ENCODE measurements at regions not wholly inside any gene's neighbourhood (a gene's known extent, or its start where the extent isn't known, plus 50 kb on each side); places are given as distances from the start of the nearest gene placed in this dataset.

DNA sequence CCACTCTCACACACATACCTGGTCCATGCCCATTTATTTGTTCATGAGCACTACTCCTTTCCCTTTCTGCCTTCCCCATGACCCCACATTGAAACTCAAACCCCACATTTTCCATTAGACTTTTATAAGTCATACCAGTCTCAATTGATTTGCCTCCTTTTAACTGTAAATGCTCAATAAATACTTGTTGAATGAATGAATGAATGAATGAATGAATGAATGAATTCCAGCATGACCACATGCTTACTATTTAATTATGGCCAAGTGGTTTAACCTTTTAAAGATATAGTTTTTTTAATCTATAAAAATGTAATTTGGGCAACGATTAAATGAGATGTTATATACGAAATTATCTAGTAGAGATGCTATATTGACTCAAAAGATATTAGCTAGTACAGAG is 54.1 kb upstream of the GRAMD2B start:
- in situ Hi-C loops (cut with HindIII; ENCODE audit: low pct_unique_long_range_greater_than_20kb, low sequenced_read_pairs): loop anchor here (25.0 kb wide), 1 partner anchor 168 kb away; no protein-coding TSS in a partner anchor
- BruUV-seq (replicated peaks): no TSS peak
- Histone ChIP-seq H3K27ac (ENCODE audit: low read length) (peak overlapping the region; percentile 80), H3K36me3 (ENCODE audit: control insufficient read depth, insufficient read depth, low read length) (no peaks in the 10 kb centered on the region), H3K9me3 (ENCODE audit: control insufficient read depth, insufficient read depth, low read depth, low read length) (no peaks in the 10 kb centered on the region), H3K27me3 (ENCODE audit: control insufficient read depth, insufficient read depth, low read length) (no peaks in the 10 kb centered on the region), H3K4me3 (ENCODE audit: low read depth in 2 of 2, low read length in 2 of 2) (no peak overlapping the region), H3K4me1 (ENCODE audit: control insufficient read depth, insufficient read depth, low read length) (peaks cover 25% of the 10 kb centered on the region)
- no peak for DNase-seq (ENCODE audit: low read depth, low spot score)
- ChIA-PET CTCF (no interaction called here), POLR2A (no interaction called here)
- intact Hi-C loops (cut with micrococcal nuclease; ENCODE audit: unreplicated experiment): no loop called here
- TF ChIP-seq, protein P1, sequence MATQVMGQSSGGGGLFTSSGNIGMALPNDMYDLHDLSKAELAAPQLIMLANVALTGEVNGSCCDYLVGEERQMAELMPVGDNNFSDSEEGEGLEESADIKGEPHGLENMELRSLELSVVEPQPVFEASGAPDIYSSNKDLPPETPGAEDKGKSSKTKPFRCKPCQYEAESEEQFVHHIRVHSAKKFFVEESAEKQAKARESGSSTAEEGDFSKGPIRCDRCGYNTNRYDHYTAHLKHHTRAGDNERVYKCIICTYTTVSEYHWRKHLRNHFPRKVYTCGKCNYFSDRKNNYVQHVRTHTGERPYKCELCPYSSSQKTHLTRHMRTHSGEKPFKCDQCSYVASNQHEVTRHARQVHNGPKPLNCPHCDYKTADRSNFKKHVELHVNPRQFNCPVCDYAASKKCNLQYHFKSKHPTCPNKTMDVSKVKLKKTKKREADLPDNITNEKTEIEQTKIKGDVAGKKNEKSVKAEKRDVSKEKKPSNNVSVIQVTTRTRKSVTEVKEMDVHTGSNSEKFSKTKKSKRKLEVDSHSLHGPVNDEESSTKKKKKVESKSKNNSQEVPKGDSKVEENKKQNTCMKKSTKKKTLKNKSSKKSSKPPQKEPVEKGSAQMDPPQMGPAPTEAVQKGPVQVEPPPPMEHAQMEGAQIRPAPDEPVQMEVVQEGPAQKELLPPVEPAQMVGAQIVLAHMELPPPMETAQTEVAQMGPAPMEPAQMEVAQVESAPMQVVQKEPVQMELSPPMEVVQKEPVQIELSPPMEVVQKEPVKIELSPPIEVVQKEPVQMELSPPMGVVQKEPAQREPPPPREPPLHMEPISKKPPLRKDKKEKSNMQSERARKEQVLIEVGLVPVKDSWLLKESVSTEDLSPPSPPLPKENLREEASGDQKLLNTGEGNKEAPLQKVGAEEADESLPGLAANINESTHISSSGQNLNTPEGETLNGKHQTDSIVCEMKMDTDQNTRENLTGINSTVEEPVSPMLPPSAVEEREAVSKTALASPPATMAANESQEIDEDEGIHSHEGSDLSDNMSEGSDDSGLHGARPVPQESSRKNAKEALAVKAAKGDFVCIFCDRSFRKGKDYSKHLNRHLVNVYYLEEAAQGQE (IDR thresholded peaks at IDR 0.05; ENCODE audit: insufficient read depth in 1 of 2, low read depth in 2 of 2, low read length in 1 of 2): no peak
- TF ChIP-seq POLR2AphosphoS5 (IDR thresholded peaks at IDR 0.05; ENCODE audit: low read depth, low read length) (no peak), SIN3A (IDR thresholded peaks at IDR 0.05; ENCODE audit: borderline replicate concordance, insufficient read depth, low read depth, low read length) (no peak), CTCF (IDR thresholded peaks at IDR 0.05) (no peak), TCF7L2 (IDR thresholded peaks at IDR 0.05; ENCODE audit: low read depth, low read length) (no peak)
- no peak for ATAC-seq

DNA sequence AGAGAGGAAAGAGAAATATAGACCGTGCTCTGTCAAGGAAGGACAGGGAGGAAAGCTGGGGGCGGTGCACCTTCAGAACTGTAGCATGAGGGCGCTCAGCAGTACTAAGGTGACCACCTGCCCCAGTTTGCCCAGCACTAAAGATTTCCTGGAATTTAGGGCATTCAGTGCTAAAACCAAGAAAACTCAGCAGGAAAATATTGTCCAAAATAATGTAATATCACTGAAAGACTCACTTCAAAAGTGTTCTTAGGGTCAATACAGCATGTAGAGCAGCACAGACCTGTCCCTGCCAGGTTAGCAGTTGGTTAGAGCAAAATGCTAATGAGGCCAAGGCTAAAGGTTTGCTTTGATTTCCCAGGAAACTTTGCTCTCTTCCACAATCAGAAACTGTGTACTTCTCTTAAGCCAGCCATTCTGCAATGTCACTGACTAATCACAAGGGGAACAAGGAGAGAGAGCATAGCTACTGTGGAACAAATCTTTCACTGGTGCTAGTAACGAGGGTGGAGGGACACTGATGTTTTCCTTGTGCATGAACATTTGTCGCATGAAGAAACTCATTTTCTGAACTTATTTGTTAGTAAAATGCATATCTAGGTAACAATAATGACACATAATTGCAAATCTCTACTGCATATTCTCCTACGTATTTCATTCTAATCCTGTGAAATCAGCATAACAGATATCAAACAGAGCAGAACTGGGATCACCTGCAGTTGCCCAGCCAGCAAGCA is 53.0 kb upstream of the GRAMD2B start:
- TF ChIP-seq POLR2AphosphoS5 (IDR thresholded peaks at IDR 0.05; ENCODE audit: low read depth, low read length): no peak
- no peak for TF ChIP-seq TCF7L2 (IDR thresholded peaks at IDR 0.05; ENCODE audit: low read depth, low read length)
- TF ChIP-seq SIN3A (IDR thresholded peaks at IDR 0.05; ENCODE audit: borderline replicate concordance, insufficient read depth, low read depth, low read length): no peak
- TF ChIP-seq, protein P1 (IDR thresholded peaks at IDR 0.05; ENCODE audit: insufficient read depth in 1 of 2, low read depth in 2 of 2, low read length in 1 of 2): no peak
- peak; percentile 17; the same call in 1 of the 2 replicates for TF ChIP-seq CTCF (IDR thresholded peaks at IDR 0.05)
- CTCF ChIA-PET: interaction anchor here (0.6 kb wide), 1 partner anchor 1176 kb away, joined by 3 read pairs; no protein-coding TSS in a partner anchor
- no peaks in the 10 kb centered on the region for H3K27me3 ChIP-seq (ENCODE audit: control insufficient read depth, insufficient read depth, low read length)
- peaks cover 25% of the 10 kb centered on the region for H3K4me1 ChIP-seq (ENCODE audit: control insufficient read depth, insufficient read depth, low read length)
- ATAC-seq (peak; percentile 61; the same call in 1 of the 2 replicates), DNase-seq (ENCODE audit: low read depth, low spot score) (no peak)
- POLR2A ChIA-PET: no interaction called here
- peak overlapping the region; percentile 80 for H3K27ac ChIP-seq (ENCODE audit: low read length)
- no peak overlapping the region for H3K4me3 ChIP-seq (ENCODE audit: low read depth in 2 of 2, low read length in 2 of 2)
- H3K36me3 ChIP-seq (ENCODE audit: control insufficient read depth, insufficient read depth, low read length): no peaks in the 10 kb centered on the region
- no TSS peak for BruUV-seq (replicated peaks)
- intact Hi-C loops (cut with micrococcal nuclease; ENCODE audit: unreplicated experiment): no loop called here
- in situ Hi-C loops (cut with HindIII; ENCODE audit: low pct_unique_long_range_greater_than_20kb, low sequenced_read_pairs): loop anchor here (25.0 kb wide), 1 partner anchor 167 kb away; no protein-coding TSS in a partner anchor
- no peaks in the 10 kb centered on the region for H3K9me3 ChIP-seq (ENCODE audit: control insufficient read depth, insufficient read depth, low read depth, low read length)
